ENCODE measurements at regions not wholly inside any gene's neighbourhood (a gene's known extent, or its start where the extent isn't known, plus 50 kb on each side); places are given as distances from the start of the nearest gene placed in this dataset.
"Not testable (repeated sequence)": the region's sequence is repeated elsewhere in the genome, so short reads cannot be mapped to it uniquely, and the experiment has no call there.

- peak; percentile 68 for DNase-seq
These were observed 114.5 kb downstream of the KLF5 start for GRCh38 chr13:73173279-73173811.

- no peak for DNase-seq
These were observed 113.1 kb downstream of the KLF5 start for GRCh38 chr13:73171926-73172325.

GRCh38 chr13:73171271-73171682 is 112.5 kb downstream of the KLF5 start:
- no peak for DNase-seq

DNA sequence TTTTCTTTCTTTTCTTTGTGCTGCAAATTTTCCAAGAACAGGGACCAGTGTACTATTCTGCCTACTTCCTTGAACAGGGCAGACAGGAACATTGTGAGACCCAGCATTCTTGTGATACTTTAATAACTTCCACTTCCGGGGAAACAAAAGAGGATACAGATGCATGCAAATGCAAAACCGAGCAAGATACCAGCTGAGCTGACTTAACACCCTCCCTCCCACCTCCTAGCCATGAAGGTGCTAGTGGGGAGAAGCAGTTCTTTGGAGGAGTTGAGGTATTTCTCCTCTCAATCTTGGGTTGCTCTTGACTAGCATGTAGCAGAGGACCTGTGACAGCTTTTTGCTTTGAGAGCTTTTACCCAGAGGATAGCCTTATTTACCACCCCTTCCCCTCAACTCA is 111.2 kb downstream of the KLF5 start:
- DNase-seq: no peak

- DNase-seq: no peak
These were observed 110.2 kb downstream of the KLF5 start for GRCh38 chr13:73168953-73169401.

DNA sequence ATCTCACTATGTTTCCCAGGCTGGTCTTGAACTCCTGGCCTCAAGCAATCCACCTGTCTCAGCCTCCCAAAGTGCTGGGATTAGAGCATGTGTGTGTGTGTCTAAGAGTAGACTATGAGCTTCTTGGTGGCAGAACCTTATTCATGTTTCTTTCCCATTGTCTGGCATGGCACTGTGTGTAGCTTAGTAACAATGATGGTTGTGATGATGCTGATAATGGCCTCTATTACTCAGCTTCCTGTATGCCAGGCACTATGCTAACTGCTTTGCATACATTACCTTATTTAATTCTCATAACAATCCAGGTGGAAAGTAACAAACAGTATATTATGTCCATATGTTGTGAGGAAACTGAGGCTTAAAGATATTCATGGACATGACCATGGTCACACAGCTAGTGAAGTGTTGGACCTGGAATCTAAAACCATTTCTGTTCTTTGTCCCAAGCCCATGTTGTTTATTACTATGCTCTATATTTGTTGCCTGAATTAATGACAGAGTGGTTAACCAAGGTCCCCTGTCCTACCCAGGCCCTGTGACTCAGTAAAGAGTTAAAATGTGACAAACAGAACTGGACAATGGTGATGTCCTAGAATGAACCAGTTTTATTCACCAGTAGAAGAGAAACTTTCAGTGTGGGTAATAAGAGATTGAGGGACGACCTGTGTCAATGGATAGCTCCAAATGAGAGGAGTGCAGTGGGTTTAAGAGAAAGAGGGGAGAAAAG is 109.6 kb downstream of the KLF5 start:
- peak; percentile 1 for DNase-seq

DNA sequence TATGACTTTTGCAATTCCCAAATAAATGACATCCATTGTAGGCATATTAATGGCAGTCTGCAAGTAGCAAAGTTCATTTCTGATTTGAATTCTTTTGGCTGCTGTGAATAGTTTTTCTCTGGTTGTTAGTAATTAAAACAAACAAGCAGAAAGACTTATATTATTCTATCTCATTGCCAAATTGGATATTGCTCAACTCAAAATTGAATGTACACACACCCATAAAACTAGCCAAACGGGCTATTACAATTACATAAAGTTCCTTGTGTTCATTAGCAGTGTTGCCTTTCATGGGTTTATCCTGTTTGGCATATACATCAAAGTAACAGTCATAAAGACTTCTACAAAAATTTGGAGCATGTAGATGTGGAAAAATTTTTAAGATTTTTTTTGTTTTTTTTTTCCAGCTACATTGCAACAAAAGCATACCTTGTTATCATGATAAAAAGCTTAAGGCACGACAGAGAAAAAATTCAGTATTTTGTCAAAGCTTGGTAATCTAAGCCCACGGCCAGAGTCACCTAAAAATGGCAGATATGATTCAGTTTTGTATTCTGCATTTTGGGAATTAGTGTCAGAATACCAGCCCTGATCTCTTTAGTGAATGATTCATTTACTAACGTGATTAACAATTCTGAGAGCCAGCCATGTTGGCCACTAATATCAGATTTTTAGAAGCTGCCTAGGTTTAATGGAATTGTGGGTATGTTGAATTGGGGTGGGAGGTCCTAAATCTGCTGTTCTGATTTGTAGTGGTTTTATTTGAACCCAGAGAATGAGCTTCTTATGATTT is 108.4 kb downstream of the KLF5 start:
- DNase-seq: no peak

- no peak for DNase-seq
These were observed 107.4 kb downstream of the KLF5 start for GRCh38 chr13:73166204-73166603.

DNA sequence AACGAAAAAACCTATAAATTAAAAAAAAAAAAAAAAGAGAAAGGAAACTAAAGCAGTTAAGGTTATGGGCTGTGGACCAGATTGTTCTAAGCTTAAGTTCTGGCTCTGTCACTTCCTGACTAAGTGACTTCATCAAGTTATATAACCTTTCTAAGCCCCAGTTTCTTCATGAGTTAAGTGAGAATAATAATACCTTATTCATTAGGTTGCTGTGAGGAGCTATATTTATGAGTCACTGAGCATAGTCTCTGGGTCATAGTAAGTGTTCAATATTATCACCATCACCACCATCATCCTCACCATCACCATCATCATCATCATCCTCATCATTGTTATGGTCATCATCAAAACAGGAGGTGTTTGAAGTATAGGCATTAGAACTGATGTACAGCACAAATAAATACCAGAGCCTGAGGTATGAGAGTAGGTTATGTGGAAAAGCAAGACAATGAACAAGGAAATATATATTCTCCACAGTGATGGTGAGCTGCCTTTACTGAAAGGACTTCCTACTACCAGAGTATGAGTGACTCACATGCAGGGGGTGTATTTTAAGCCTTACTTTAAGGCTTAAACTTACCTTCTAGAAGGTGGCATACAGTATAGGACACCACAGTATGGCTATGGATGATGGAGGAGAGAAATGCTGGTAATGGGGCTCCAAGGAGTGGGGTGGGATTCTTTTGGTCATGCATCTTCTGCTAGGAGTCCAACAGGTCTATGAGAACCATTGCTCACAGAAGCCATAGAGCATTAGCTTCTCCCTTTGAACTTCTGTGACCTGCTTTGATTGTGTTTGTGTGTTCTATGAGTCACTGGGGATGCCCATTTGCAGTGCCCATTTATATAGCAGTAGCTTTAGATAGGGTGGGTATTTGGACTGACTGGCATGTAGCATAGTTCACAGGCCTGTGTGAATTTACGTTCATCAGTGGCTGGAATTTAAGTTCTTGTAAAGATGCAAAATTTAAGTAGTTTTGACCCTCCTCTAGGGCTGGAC is 104.4 kb downstream of the KLF5 start:
- peak; percentile 52 for DNase-seq

DNA sequence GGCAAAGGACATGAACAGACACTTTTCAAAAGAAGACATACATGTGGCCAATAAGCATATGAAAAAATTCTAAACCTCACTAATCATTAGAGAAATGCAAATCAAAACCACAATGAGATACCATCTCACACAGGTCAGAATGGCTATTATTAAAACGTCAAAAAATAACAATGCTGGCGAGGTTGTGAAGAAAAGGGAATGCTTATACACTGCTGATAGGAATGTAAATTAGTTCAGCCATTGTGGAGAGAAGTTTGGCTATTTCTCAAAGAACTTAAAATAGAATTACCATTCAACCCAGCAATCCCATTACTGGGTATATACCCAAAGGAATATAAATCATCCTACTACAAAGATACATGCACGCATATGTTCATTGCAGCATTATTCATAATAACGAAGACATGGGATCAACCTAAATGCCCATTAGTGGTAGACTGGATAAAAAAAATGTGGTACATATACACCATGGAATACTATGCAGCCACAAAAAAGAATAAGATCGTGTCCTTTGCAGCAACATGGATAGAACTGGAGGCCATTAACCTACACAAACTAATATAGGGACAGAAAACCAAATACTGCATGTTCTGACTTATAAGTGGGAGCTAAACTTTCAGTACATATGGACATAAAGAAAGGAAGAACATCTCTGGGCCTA is 101.7 kb downstream of the KLF5 start:
- DNase-seq: not testable (repeated sequence)

GRCh38 chr13:73158851-73159250 is 100.0 kb downstream of the KLF5 start:
- peak; percentile 5 for DNase-seq

- no peak for DNase-seq
These were observed 98.2 kb downstream of the KLF5 start for GRCh38 chr13:73157031-73157430.

GRCh38 chr13:73146707-73147106 is 87.9 kb downstream of the KLF5 start:
- DNase-seq: no peak

GRCh38 chr13:73142071-73142470 is 83.3 kb downstream of the KLF5 start:
- peak; percentile 29 for DNase-seq

GRCh38 chr13:73141292-73141771 is 82.5 kb downstream of the KLF5 start:
- peak; percentile 67 for DNase-seq

GRCh38 chr13:73140801-73141200 is 82.0 kb downstream of the KLF5 start:
- no peak for DNase-seq

- DNase-seq: peak; percentile 29
These were observed 80.1 kb downstream of the KLF5 start for GRCh38 chr13:73138638-73139491.

DNA sequence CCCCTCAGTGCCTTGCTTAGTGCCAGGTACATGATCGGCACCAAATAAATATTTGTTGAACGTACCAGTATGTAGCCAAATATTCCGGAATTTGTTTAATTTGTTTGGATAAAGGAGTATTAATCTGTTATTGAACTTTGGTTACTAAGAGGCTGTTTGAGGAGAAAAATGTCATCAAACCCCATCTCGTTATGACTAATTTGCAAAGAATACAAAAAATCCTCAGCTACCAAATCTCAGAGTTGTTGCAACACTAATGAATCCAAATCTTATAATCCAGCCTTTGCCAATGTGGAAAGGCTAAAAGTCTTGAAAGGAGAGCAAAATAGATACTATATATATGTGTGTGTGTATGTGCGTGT is 79.5 kb downstream of the KLF5 start:
- DNase-seq: no peak

DNA sequence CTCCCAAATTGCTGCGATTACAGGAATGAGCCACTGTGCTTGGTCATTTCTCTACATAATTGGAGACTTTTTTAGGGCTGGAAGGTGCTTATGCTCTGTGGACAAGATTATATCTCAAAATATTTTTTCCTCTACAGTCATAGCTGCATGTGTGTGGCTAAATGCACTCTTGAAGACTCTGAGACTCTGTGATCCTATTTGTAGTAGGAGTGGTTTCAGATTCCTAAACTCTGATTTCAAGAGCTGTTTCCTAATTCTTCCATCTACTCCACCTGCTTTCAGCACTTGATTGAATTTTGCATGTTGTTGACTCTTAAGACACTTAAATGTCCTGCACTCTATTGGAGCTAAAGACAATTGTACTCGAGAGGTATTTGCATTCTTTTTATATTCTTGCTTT is 78.0 kb downstream of the KLF5 start:
- DNase-seq: no peak

DNA sequence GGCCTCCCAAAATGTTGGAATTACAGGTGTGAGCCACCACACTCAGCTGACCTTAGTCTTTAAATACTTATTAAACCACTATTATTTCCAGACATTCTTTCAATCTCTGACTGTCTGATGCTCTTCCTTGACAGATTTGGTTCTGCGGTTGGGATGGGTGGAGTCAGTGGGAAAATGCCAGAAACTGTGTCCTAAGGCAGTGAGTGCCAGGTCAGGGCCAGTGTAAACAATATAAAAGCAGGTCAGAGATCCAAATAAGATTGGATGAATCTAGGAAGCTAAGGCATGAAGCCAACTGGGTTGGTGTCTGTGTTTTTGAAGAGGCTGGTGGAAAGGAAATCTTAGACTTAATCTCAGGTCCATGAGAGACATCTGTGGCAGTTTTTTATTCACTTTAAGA is 74.7 kb downstream of the KLF5 start:
- no peak for DNase-seq

GRCh38 chr13:73131247-73131646 is 72.4 kb downstream of the KLF5 start:
- peak; percentile 0 for DNase-seq

Measured in DMS53 (cell line).